Urinary bladder (tissue), 3 donors: ENCODE measurements at regions not wholly inside any gene's neighbourhood (a gene's known extent, or its start where the extent isn't known, plus 50 kb on each side); places are given as distances from the start of the nearest gene placed in this dataset.
"Not testable (repeated sequence)": the region's sequence is repeated elsewhere in the genome, so short reads cannot be mapped to it uniquely, and the experiment has no call there.

ENCODE experiments used
- DNase-seq: peaks from one replicate; pipeline ENCODE4 v3.0.0-alpha.2; 2015; ENCODE audit errors: extremely low spot score
- H3K27ac ChIP-seq: one replicate; pipeline ENCODE4 v1.5.1; 2013; ENCODE audit warnings: low read depth, mild to moderate bottlenecking, moderate library complexity
- H3K36me3 ChIP-seq: one replicate; pipeline ENCODE4 v1.6.1; 2013; ENCODE audit warnings: mild to moderate bottlenecking, moderate library complexity; ENCODE audit not compliant: insufficient read depth
- H3K4me1 ChIP-seq: one replicate; pipeline ENCODE4 v1.6.1; 2013; ENCODE audit warnings: mild to moderate bottlenecking, moderate library complexity; ENCODE audit not compliant: insufficient read depth
- H3K4me3 ChIP-seq: one replicate; pipeline ENCODE4 v1.5.1; 2013; ENCODE audit warnings: low read depth, low read length
- WGBS: extraction: QIAGEN DNeasy Blood & Tissue Kit; methylation state at CpG from one replicate; pipeline ENCODE4 v1.1.7; 2013; 5-methylcytosine and 5-hydroxymethylcytosine counted together
- donor health status: healthy with polysubstance abuse.
- donor health status: healthy.

DNA sequence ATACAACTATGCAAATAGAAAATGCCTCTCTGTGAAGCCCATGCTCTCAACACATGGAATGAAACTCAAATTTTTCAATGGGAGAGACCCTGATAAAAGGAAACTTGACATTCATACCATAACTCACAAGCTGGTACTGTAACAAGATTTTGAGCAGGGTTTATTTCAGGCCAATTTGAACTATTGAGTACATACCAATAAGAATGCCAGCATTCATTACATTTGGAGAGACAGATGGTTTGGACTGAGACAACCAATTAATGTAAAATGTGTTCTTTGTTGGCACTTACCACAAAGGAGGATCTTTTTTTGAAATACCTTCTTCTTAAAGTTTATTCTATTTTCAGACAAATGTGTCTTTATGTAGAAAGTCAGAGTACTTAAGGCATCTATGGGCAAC, 1357.0 kb upstream of the GOT2 start:
- no peak overlapping the region for H3K27ac ChIP-seq
- no peaks in the 10 kb centered on the region for H3K36me3 ChIP-seq
- H3K4me1 ChIP-seq: no peaks in the 10 kb centered on the region
- no peak overlapping the region for H3K4me3 ChIP-seq
- no peak for DNase-seq

- H3K36me3 ChIP-seq: no peaks in the 10 kb centered on the region
- no peak for DNase-seq
- H3K4me1 ChIP-seq: no peaks in the 10 kb centered on the region
- no peak overlapping the region for H3K4me3 ChIP-seq
- H3K27ac ChIP-seq: no peak overlapping the region
Observed at GRCh38 chr16:60087530-60087929, 1353.4 kb upstream of the GOT2 start.

GRCh38 chr16:60078819-60079218, 1344.7 kb upstream of the GOT2 start:
- not testable (repeated sequence) for H3K36me3 ChIP-seq, H3K4me3 ChIP-seq, DNase-seq, H3K27ac ChIP-seq, H3K4me1 ChIP-seq
- WGBS: 95% methylated on average over 9 of the region's 10 CpGs

DNA sequence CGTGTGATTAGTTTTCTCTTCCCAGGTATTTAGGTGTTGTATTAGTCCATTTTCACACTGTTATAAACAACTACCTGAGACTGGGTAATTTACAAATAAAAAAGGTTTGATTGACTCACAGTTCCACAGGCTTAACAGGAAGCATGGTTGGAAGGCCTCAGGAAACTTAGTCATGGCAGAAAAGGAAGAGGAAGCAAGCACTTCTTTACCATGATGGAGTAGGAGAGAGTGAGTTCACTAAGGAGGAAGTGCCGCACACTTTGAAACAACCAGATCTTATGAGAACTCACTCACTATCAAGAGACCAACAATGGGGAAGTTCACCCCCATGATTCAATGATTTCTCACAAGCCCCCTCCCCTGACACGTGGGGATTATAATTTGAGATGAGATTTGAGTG, 1343.7 kb upstream of the GOT2 start:
- no peaks in the 10 kb centered on the region for H3K36me3 ChIP-seq
- WGBS: 79% methylated on average over 3 of the region's 3 CpGs
- no peak for DNase-seq
- no peaks in the 10 kb centered on the region for H3K4me1 ChIP-seq
- H3K4me3 ChIP-seq: no peak overlapping the region
- no peak overlapping the region for H3K27ac ChIP-seq

DNA sequence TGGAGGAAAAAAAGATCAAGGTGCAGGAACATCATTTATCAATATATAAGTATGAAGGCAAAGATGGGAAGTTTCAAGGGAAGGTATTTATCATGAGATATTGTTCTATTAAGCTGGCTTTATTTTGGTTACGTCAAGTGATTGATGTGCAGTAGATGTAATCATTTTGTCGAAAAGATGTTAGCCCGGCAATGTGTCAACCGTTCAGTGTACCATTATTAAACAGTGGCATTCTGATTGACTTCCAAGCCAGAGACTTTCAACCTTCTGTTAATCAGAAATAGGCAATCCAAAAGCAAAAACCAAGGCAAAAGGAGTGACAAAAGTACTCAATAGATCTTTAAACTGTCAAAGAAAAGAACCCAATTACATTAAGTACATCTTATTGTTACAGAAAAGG, 1340.3 kb upstream of the GOT2 start:
- Histone ChIP-seq H3K27ac (no peak overlapping the region), H3K36me3 (no peaks in the 10 kb centered on the region), H3K4me1 (no peaks in the 10 kb centered on the region), H3K4me3 (no peak overlapping the region)
- no peak for DNase-seq
- WGBS: 93% methylated on average over 4 of the region's 4 CpGs

GRCh38 chr16:60073376-60073775, 1339.3 kb upstream of the GOT2 start:
- Histone ChIP-seq H3K4me1 (no peaks in the 10 kb centered on the region), H3K36me3 (no peaks in the 10 kb centered on the region), H3K4me3 (no peak overlapping the region), H3K27ac (no peak overlapping the region)
- WGBS: 70% methylated on average over 4 of the region's 4 CpGs
- no peak for DNase-seq

- Histone ChIP-seq H3K27ac (no peak overlapping the region), H3K36me3 (no peaks in the 10 kb centered on the region), H3K4me3 (no peak overlapping the region), H3K4me1 (no peaks in the 10 kb centered on the region)
- DNase-seq: no peak
Observed at GRCh38 chr16:60064026-60064425, 1329.9 kb upstream of the GOT2 start.

DNA sequence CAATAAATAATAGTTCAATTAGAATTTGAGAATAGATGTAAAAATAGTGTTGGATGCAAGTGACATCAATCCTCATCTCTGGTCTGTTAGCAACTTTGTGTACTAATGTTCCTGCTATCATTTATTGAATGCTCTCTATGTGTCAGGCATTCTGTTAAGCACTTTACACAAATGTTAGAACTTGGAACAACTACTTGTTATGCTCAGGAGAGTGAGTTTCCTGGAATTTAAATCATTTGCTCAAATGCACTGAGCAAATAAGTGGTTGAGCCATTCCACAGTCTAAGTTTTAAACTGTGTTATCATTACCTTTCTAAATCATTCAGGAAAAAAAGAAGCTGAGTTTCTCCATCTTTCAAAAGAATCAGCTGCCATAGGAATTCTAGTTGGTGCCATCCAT, 1327.3 kb upstream of the GOT2 start:
- Histone ChIP-seq H3K4me3 (no peak overlapping the region), H3K4me1 (no peaks in the 10 kb centered on the region), H3K36me3 (no peaks in the 10 kb centered on the region), H3K27ac (no peak overlapping the region)
- no peak for DNase-seq

GRCh38 chr16:60060731-60061130, 1326.6 kb upstream of the GOT2 start:
- 24% methylated on average over 2 of the region's 2 CpGs for WGBS
- Histone ChIP-seq H3K4me1 (no peaks in the 10 kb centered on the region), H3K4me3 (no peak overlapping the region), H3K27ac (no peak overlapping the region), H3K36me3 (no peaks in the 10 kb centered on the region)
- no peak for DNase-seq

GRCh38 chr16:60059141-60059540, 1325.0 kb upstream of the GOT2 start:
- 57% methylated on average over 1 of the region's 1 CpG for WGBS
- Histone ChIP-seq H3K4me3 (no peak overlapping the region), H3K36me3 (no peaks in the 10 kb centered on the region), H3K27ac (no peak overlapping the region), H3K4me1 (no peaks in the 10 kb centered on the region)
- DNase-seq: no peak

GRCh38 chr16:60041671-60042070, 1307.6 kb upstream of the GOT2 start:
- no peak overlapping the region for H3K4me3 ChIP-seq
- no peaks in the 10 kb centered on the region for H3K36me3 ChIP-seq
- no peak for DNase-seq
- 55% methylated on average over 1 of the region's 1 CpG for WGBS
- no peak overlapping the region for H3K27ac ChIP-seq
- H3K4me1 ChIP-seq: no peaks in the 10 kb centered on the region

- no peak overlapping the region for H3K27ac ChIP-seq
- DNase-seq: no peak
- H3K4me1 ChIP-seq: no peaks in the 10 kb centered on the region
- no peaks in the 10 kb centered on the region for H3K36me3 ChIP-seq
- 67% methylated on average over 1 of the region's 1 CpG for WGBS
- H3K4me3 ChIP-seq: no peak overlapping the region
Observed at GRCh38 chr16:60031740-60032139, 1297.6 kb upstream of the GOT2 start.

- H3K36me3 ChIP-seq: no peaks in the 10 kb centered on the region
- DNase-seq: no peak
- no peak overlapping the region for H3K4me3 ChIP-seq
- H3K4me1 ChIP-seq: no peaks in the 10 kb centered on the region
- H3K27ac ChIP-seq: no peak overlapping the region
Observed at GRCh38 chr16:60027351-60027750, 1293.2 kb upstream of the GOT2 start.

DNA sequence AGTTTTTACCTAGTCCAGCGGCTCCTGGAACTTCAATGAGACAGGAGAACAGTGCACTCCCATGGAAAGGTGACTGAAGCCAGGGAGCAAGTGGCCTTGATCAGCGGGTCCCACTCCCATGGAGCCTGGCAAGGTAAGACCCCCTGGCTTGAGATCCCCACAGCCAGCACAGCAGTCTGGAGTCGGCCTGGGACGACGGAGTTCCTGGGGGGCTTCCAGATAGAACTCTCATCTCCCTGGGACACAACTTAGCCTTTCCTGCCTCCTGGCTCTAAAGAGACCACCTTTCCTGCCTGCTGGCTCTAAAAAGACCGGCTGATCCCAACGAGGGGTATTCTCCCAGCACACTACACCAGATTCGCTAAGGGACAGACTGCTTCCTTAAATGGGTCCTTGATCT, 1279.0 kb upstream of the GOT2 start:
- WGBS: 85% methylated on average over 8 of the region's 8 CpGs
- DNase-seq: no peak

GRCh38 chr16:60001523-60001922, 1267.4 kb upstream of the GOT2 start:
- Histone ChIP-seq H3K27ac (no peak overlapping the region), H3K36me3 (no peaks in the 10 kb centered on the region), H3K4me3 (no peak overlapping the region), H3K4me1 (no peaks in the 10 kb centered on the region)
- DNase-seq: no peak
- 56% methylated on average over 3 of the region's 3 CpGs for WGBS

More for the DNA sequence above, 1279.0 kb upstream of the GOT2 start:
- Histone ChIP-seq H3K4me1 (no peaks in the 10 kb centered on the region), H3K36me3 (no peaks in the 10 kb centered on the region), H3K4me3 (no peak overlapping the region), H3K27ac (no peak overlapping the region)
